ENCODE measurements at regions not wholly inside any gene's neighbourhood (a gene's known extent, or its start where the extent isn't known, plus 50 kb on each side); places are given as distances from the start of the nearest gene placed in this dataset.
A peak's percentile ranks its signal among the peaks of the same experiment; 100 is the strongest.

GRCh38 chr5:54908774-54909525 is 76.4 kb downstream of the ESM1 start:
- 92% methylated on average over 1 of the region's 2 CpGs for WGBS (ENCODE audit: insufficient coverage)
- H3K27ac Mint-ChIP-seq: no peak overlapping the region
- intact Hi-C loops (cut with micrococcal nuclease): no loop called here

GRCh38 chr5:54905942-54906537 is 79.4 kb downstream of the ESM1 start:
- H2AFZ ChIP-seq (ENCODE audit: insufficient read depth, low read depth, low read length, poor library complexity, severe bottlenecking): no peak overlapping the region
- no peak overlapping the region for H3K27ac ChIP-seq (ENCODE audit: low read depth in 1 of 2, low read length in 2 of 2)
- peak; percentile 50 for TF ChIP-seq CTCF (IDR thresholded peaks at IDR 0.05)
- H3K36me3 ChIP-seq (replicated peaks in 1 of 2; ENCODE audit: control insufficient read depth in 1 of 2, insufficient read depth in 2 of 2, low read length in 2 of 2): no peaks in the 10 kb centered on the region
- H3K4me1 ChIP-seq (ENCODE audit: control insufficient read depth in 1 of 2, insufficient read depth in 2 of 2, low read length in 2 of 2): peaks cover 6% of the 10 kb centered on the region in 2 donors
- WGBS (ENCODE audit: insufficient coverage): no CpG with 5 or more reads among the region's 3 CpGs
- DNase-seq: no peak
- no peaks in the 10 kb centered on the region for H3K27me3 ChIP-seq (ENCODE audit: control insufficient read depth in 2 of 2, insufficient read depth in 2 of 2, low read length in 2 of 2)
- Mint-ChIP-seq H3K27me3 (ENCODE audit: low read depth in 3 of 3) (peaks cover 7 to 19% (median 11%) of the 10 kb centered on the region in 3 donors), H3K9me3 (no peaks in the 10 kb centered on the region), H3K4me3 (no peak overlapping the region), H3K36me3 (no peaks in the 10 kb centered on the region), H3K27ac (no peak overlapping the region), H3K4me1 (peaks cover 19% of the 10 kb centered on the region)
- no peak overlapping the region for H3K4me2 ChIP-seq (replicated peaks; ENCODE audit: extremely low read depth, low read length, poor library complexity, severe bottlenecking)
- no peaks in the 10 kb centered on the region for H4K20me1 ChIP-seq (ENCODE audit: insufficient read depth, low read length)
- no peak overlapping the region for H3K9ac ChIP-seq (ENCODE audit: insufficient read depth, low read length, poor library complexity, severe bottlenecking)
- no peak overlapping the region for H3K4me3 ChIP-seq (replicated peaks in 1 of 3; ENCODE audit: low read depth in 2 of 3, low read length in 3 of 3)
- H3K79me2 ChIP-seq (ENCODE audit: insufficient read depth, low read length): no peaks in the 10 kb centered on the region
- H3K9me3 ChIP-seq (replicated peaks in 1 of 2; ENCODE audit: control insufficient read depth in 1 of 2, insufficient read depth in 1 of 2, low read length in 2 of 2): no peaks in the 10 kb centered on the region
- intact Hi-C loops (cut with micrococcal nuclease): no loop called here

More at GRCh38 chr5:54908774-54909525, 76.4 kb downstream of the ESM1 start:
- Mint-ChIP-seq H3K36me3 (no peaks in the 10 kb centered on the region), H3K4me3 (no peak overlapping the region), H3K4me1 (no peaks in the 10 kb centered on the region), H3K27me3 (ENCODE audit: low read depth in 3 of 3) (peaks cover 10 to 21% (median 12%) of the 10 kb centered on the region in 3 donors), H3K9me3 (no peaks in the 10 kb centered on the region)
- no peaks in the 10 kb centered on the region for H3K36me3 ChIP-seq (replicated peaks in 1 of 2; ENCODE audit: control insufficient read depth in 1 of 2, insufficient read depth in 2 of 2, low read length in 2 of 2)
- no peaks in the 10 kb centered on the region for H3K9me3 ChIP-seq (replicated peaks in 1 of 2; ENCODE audit: control insufficient read depth in 1 of 2, insufficient read depth in 1 of 2, low read length in 2 of 2)
- no peaks in the 10 kb centered on the region for H4K20me1 ChIP-seq (ENCODE audit: insufficient read depth, low read length)
- H2AFZ ChIP-seq (ENCODE audit: insufficient read depth, low read depth, low read length, poor library complexity, severe bottlenecking): no peak overlapping the region
- no peak overlapping the region for H3K27ac ChIP-seq (ENCODE audit: low read depth in 1 of 2, low read length in 2 of 2)
- TF ChIP-seq CTCF (IDR thresholded peaks at IDR 0.05): no peak
- no peaks in the 10 kb centered on the region for H3K4me1 ChIP-seq (ENCODE audit: control insufficient read depth in 1 of 2, insufficient read depth in 2 of 2, low read length in 2 of 2)
- no peak overlapping the region for H3K4me2 ChIP-seq (replicated peaks; ENCODE audit: extremely low read depth, low read length, poor library complexity, severe bottlenecking)
- H3K9ac ChIP-seq (ENCODE audit: insufficient read depth, low read length, poor library complexity, severe bottlenecking): no peak overlapping the region
- no peak overlapping the region for H3K4me3 ChIP-seq (replicated peaks in 1 of 3; ENCODE audit: low read depth in 2 of 3, low read length in 3 of 3)
- no peak for DNase-seq
- no peaks in the 10 kb centered on the region for H3K27me3 ChIP-seq (ENCODE audit: control insufficient read depth in 2 of 2, insufficient read depth in 2 of 2, low read length in 2 of 2)
- no peaks in the 10 kb centered on the region for H3K79me2 ChIP-seq (ENCODE audit: insufficient read depth, low read length)
